GM12874 (cell line): ENCODE measurements at regions not wholly inside any gene's neighbourhood (a gene's known extent, or its start where the extent isn't known, plus 50 kb on each side); places are given as distances from the start of the nearest gene placed in this dataset.

Source experiments
- TF ChIP-seq, protein P1 (sequence below): IDR thresholded peaks from 2 replicates; pipeline ENCODE4 v1.5.1; 2011; ENCODE audit warnings: low read depth, mild to moderate bottlenecking, control low read depth, low read length, moderate library complexity; ENCODE audit not compliant: insufficient read depth

DNA sequence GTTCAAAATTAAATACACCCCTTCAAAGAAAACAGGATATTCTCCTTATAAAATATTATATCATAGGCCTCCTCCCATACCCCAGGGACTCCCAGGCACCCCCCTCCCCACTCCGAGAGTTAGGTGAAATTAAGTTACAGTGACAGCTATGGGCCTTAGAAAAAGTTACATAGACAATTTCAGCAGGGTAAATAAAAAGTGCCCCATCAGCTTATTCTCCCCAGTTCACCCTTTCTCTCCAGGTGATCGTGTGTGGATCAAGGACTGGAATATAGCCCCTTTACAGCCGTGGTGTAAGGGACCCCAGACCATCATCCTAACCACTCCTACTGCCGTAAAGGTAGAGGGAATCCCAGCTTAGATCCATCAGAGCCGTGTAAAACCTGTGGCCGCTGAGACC lies 147.6 kb upstream of the FGF16 start:
- TF ChIP-seq, protein P1, sequence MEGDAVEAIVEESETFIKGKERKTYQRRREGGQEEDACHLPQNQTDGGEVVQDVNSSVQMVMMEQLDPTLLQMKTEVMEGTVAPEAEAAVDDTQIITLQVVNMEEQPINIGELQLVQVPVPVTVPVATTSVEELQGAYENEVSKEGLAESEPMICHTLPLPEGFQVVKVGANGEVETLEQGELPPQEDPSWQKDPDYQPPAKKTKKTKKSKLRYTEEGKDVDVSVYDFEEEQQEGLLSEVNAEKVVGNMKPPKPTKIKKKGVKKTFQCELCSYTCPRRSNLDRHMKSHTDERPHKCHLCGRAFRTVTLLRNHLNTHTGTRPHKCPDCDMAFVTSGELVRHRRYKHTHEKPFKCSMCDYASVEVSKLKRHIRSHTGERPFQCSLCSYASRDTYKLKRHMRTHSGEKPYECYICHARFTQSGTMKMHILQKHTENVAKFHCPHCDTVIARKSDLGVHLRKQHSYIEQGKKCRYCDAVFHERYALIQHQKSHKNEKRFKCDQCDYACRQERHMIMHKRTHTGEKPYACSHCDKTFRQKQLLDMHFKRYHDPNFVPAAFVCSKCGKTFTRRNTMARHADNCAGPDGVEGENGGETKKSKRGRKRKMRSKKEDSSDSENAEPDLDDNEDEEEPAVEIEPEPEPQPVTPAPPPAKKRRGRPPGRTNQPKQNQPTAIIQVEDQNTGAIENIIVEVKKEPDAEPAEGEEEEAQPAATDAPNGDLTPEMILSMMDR: no peak

DNA sequence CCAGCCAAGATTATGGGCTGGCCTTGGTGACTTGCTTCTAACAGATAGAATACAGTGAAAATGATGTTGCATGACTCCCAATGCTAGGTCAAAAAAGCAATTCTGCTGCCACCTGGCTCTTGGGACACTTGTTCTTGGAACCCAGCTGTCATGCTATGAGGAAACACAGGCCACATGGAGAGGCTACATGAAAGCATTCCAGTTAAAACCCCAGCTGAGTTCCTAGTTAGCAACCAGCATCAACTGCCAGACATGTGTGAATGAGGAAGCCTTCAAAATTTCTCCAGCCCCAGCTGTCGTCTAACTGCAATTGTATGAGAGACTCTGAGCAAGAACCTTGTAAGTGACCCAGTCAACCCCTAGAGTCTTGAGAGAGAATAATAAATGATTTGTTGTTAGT lies 105.2 kb upstream of the FGF16 start:
- TF ChIP-seq, protein P1: no peak

DNA sequence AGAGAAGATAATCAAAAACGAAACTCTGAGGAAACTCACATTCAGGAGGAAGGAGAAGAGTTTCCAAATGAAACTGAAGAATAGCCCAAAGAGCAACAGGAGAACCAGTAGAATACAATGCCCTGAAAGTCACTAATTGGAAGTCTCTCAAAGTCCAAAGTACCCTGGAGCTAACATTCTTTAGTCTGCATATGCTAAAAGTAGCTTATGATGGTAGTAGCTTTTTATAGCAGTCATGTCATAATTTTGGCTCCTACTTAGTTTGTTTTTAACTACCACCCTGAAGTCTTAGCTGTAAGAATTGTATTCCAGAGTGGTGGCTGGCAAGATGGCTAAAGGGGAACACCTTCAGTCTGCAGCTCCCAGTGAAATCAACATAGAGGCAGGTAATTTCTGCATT lies 100.3 kb upstream of the FGF16 start:
- TF ChIP-seq, protein P1: no peak

GRCh38 chrX:77347572-77347971 lies 99.6 kb upstream of the FGF16 start:
- TF ChIP-seq, protein P1: no peak

- TF ChIP-seq, protein P1: no peak
These were observed 57.3 kb upstream of the FGF16 start for GRCh38 chrX:77389891-77390290.

DNA sequence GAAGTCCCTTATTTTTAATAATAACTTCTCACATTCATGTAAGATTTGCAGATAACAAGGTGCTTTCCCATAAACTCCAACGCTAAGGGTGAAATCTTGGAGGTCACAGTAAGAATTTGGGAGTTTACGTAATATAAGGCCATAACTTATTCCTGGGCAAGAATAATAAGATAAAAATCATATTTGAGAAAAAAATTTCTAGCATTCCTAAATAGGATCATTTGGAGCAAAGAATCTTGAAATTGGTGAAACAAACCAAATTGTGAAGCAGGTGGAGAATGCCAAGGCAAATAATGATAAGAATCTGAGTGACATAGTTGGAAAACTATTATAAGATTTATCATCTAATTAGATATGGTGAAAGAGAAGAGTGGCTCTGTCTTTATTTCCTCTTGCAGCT lies 50.4 kb upstream of the FGF16 start:
- TF ChIP-seq, protein P1: no peak
